ENCODE measurements at regions not wholly inside any gene's neighbourhood (a gene's known extent, or its start where the extent isn't known, plus 50 kb on each side); places are given as distances from the start of the nearest gene placed in this dataset.

- no peak overlapping the region for H3K27ac Mint-ChIP-seq
- no peak for DNase-seq
- H3K9me3 Mint-ChIP-seq = no peaks in the 10 kb centered on the region
- H3K4me1 Mint-ChIP-seq (ENCODE audit: low read depth) = no peaks in the 10 kb centered on the region
- intact Hi-C loops (cut with micrococcal nuclease) = no loop called here
- CTCF ChIA-PET = no interaction called here
- H3K27me3 Mint-ChIP-seq (ENCODE audit: low read depth) = peaks cover 15% of the 10 kb centered on the region
- no peak overlapping the region for H3K4me3 Mint-ChIP-seq
- no peaks in the 10 kb centered on the region for H3K36me3 Mint-ChIP-seq (ENCODE audit: low read depth)
Measured at GRCh38 chr22:47600791-47601625, 838.6 kb downstream of the TBC1D22A start.

- peaks cover 15% of the 10 kb centered on the region for H3K27me3 Mint-ChIP-seq (ENCODE audit: low read depth)
- intact Hi-C loops (cut with micrococcal nuclease) = no loop called here
- CTCF ChIA-PET = no interaction called here
Measured at GRCh38 chr22:47600281-47600680, 837.8 kb downstream of the TBC1D22A start.

GRCh38 chr22:47599753-47600152 lies 837.3 kb downstream of the TBC1D22A start:
- Mint-ChIP-seq H3K4me1 (ENCODE audit: low read depth) (no peaks in the 10 kb centered on the region), H3K27me3 (ENCODE audit: low read depth) (peaks cover 15% of the 10 kb centered on the region), H3K36me3 (ENCODE audit: low read depth) (no peaks in the 10 kb centered on the region), H3K27ac (no peak overlapping the region), H3K9me3 (no peaks in the 10 kb centered on the region), H3K4me3 (no peak overlapping the region)
- DNase-seq = no peak
- CTCF ChIA-PET = no interaction called here
- intact Hi-C loops (cut with micrococcal nuclease) = no loop called here

More at GRCh38 chr22:47600281-47600680, 837.8 kb downstream of the TBC1D22A start:
- no peak for DNase-seq
- H3K27ac Mint-ChIP-seq = no peak overlapping the region
- no peaks in the 10 kb centered on the region for H3K4me1 Mint-ChIP-seq (ENCODE audit: low read depth)
- H3K36me3 Mint-ChIP-seq (ENCODE audit: low read depth) = no peaks in the 10 kb centered on the region
- no peak overlapping the region for H3K4me3 Mint-ChIP-seq
- H3K9me3 Mint-ChIP-seq = no peaks in the 10 kb centered on the region

- Mint-ChIP-seq H3K36me3 (ENCODE audit: low read depth) (no peaks in the 10 kb centered on the region), H3K27me3 (ENCODE audit: low read depth) (peaks cover 15% of the 10 kb centered on the region), H3K4me1 (ENCODE audit: low read depth) (no peaks in the 10 kb centered on the region), H3K4me3 (no peak overlapping the region), H3K9me3 (no peaks in the 10 kb centered on the region), H3K27ac (no peak overlapping the region)
- intact Hi-C loops (cut with micrococcal nuclease) = no loop called here
- DNase-seq = no peak
- CTCF ChIA-PET = no interaction called here
Measured at GRCh38 chr22:47598864-47599263, 836.4 kb downstream of the TBC1D22A start.

- DNase-seq = no peak
- CTCF ChIA-PET = no interaction called here
- no peaks in the 10 kb centered on the region for H3K4me1 Mint-ChIP-seq (ENCODE audit: low read depth)
- no peak overlapping the region for H3K4me3 Mint-ChIP-seq
- H3K9me3 Mint-ChIP-seq = no peaks in the 10 kb centered on the region
- intact Hi-C loops (cut with micrococcal nuclease) = no loop called here
- H3K27ac Mint-ChIP-seq = no peak overlapping the region
- no peaks in the 10 kb centered on the region for H3K36me3 Mint-ChIP-seq (ENCODE audit: low read depth)
- H3K27me3 Mint-ChIP-seq (ENCODE audit: low read depth) = peaks cover 14% of the 10 kb centered on the region
Measured at GRCh38 chr22:47597041-47597440, 834.6 kb downstream of the TBC1D22A start.

- no peaks in the 10 kb centered on the region for H3K36me3 Mint-ChIP-seq (ENCODE audit: low read depth)
- H3K27me3 Mint-ChIP-seq (ENCODE audit: low read depth) = peaks cover 6% of the 10 kb centered on the region
- CTCF ChIA-PET = no interaction called here
- no peak overlapping the region for H3K4me3 Mint-ChIP-seq
- no peaks in the 10 kb centered on the region for H3K4me1 Mint-ChIP-seq (ENCODE audit: low read depth)
- no peak overlapping the region for H3K27ac Mint-ChIP-seq
- no peak for DNase-seq
- H3K9me3 Mint-ChIP-seq = no peaks in the 10 kb centered on the region
- intact Hi-C loops (cut with micrococcal nuclease) = no loop called here
Measured at GRCh38 chr22:47596176-47596690, 833.8 kb downstream of the TBC1D22A start.

- Mint-ChIP-seq H3K27me3 (ENCODE audit: low read depth) (peaks cover 3% of the 10 kb centered on the region), H3K4me3 (no peak overlapping the region), H3K36me3 (ENCODE audit: low read depth) (no peaks in the 10 kb centered on the region), H3K9me3 (no peaks in the 10 kb centered on the region), H3K27ac (no peak overlapping the region), H3K4me1 (ENCODE audit: low read depth) (no peaks in the 10 kb centered on the region)
- CTCF ChIA-PET = no interaction called here
- DNase-seq = no peak
- intact Hi-C loops (cut with micrococcal nuclease) = no loop called here
Measured at GRCh38 chr22:47594836-47595521, 832.5 kb downstream of the TBC1D22A start.

- Mint-ChIP-seq H3K4me1 (ENCODE audit: low read depth) (no peaks in the 10 kb centered on the region), H3K4me3 (no peak overlapping the region), H3K36me3 (ENCODE audit: low read depth) (no peaks in the 10 kb centered on the region), H3K27ac (no peak overlapping the region), H3K27me3 (ENCODE audit: low read depth) (peaks cover 3% of the 10 kb centered on the region), H3K9me3 (no peaks in the 10 kb centered on the region)
- intact Hi-C loops (cut with micrococcal nuclease) = no loop called here
- no peak for DNase-seq
- CTCF ChIA-PET = no interaction called here
Measured at GRCh38 chr22:47593911-47594311, 831.5 kb downstream of the TBC1D22A start.

- intact Hi-C loops (cut with micrococcal nuclease) = no loop called here
- Mint-ChIP-seq H3K4me3 (no peak overlapping the region), H3K4me1 (ENCODE audit: low read depth) (no peaks in the 10 kb centered on the region), H3K9me3 (no peaks in the 10 kb centered on the region), H3K36me3 (ENCODE audit: low read depth) (no peaks in the 10 kb centered on the region), H3K27ac (no peak overlapping the region), H3K27me3 (ENCODE audit: low read depth) (peaks cover 6% of the 10 kb centered on the region)
- CTCF ChIA-PET = no interaction called here
- no peak for DNase-seq
Measured at GRCh38 chr22:47593291-47593690, 830.8 kb downstream of the TBC1D22A start.

- Mint-ChIP-seq H3K4me1 (ENCODE audit: low read depth) (no peaks in the 10 kb centered on the region), H3K36me3 (ENCODE audit: low read depth) (no peaks in the 10 kb centered on the region), H3K4me3 (no peak overlapping the region), H3K27me3 (ENCODE audit: low read depth) (peaks cover 9% of the 10 kb centered on the region), H3K9me3 (no peaks in the 10 kb centered on the region), H3K27ac (no peak overlapping the region)
- intact Hi-C loops (cut with micrococcal nuclease) = no loop called here
- CTCF ChIA-PET = no interaction called here
- DNase-seq = no peak
Measured at GRCh38 chr22:47592791-47593190, 830.3 kb downstream of the TBC1D22A start.

GRCh38 chr22:47591709-47592108 lies 829.3 kb downstream of the TBC1D22A start:
- H3K27me3 Mint-ChIP-seq (ENCODE audit: low read depth) = peaks cover 9% of the 10 kb centered on the region
- CTCF ChIA-PET = no interaction called here
- intact Hi-C loops (cut with micrococcal nuclease) = no loop called here

GRCh38 chr22:47591016-47591415 lies 828.6 kb downstream of the TBC1D22A start:
- intact Hi-C loops (cut with micrococcal nuclease) = no loop called here

More at GRCh38 chr22:47591709-47592108, 829.3 kb downstream of the TBC1D22A start:
- Mint-ChIP-seq H3K36me3 (ENCODE audit: low read depth) (no peaks in the 10 kb centered on the region), H3K9me3 (no peaks in the 10 kb centered on the region), H3K27ac (no peak overlapping the region), H3K4me1 (ENCODE audit: low read depth) (no peaks in the 10 kb centered on the region), H3K4me3 (no peak overlapping the region)
- DNase-seq = no peak

More at GRCh38 chr22:47591016-47591415, 828.6 kb downstream of the TBC1D22A start:
- Mint-ChIP-seq H3K4me1 (ENCODE audit: low read depth) (no peaks in the 10 kb centered on the region), H3K9me3 (no peaks in the 10 kb centered on the region), H3K27me3 (ENCODE audit: low read depth) (peaks cover 9% of the 10 kb centered on the region), H3K27ac (no peak overlapping the region), H3K4me3 (no peak overlapping the region), H3K36me3 (ENCODE audit: low read depth) (no peaks in the 10 kb centered on the region)
- CTCF ChIA-PET = no interaction called here
- DNase-seq = no peak

All from activated naive CD4-positive, alpha-beta T cell treated with anti-CD3 and anti-CD28 coated beads for 36 hours (primary cell).